H1 (cell line): ENCODE measurements at regions not wholly inside any gene's neighbourhood (a gene's known extent, or its start where the extent isn't known, plus 50 kb on each side); places are given as distances from the start of the nearest gene placed in this dataset.

Experiments used
- CTCF ChIA-PET: fragments of 300-600 bp; sonication (Branson Sonifier 250); formaldehyde crosslinking; loops from one replicate; lab custom pipeline; 2021; ENCODE audit not compliant: partially characterized antibody; lab: Charles Lee
- POLR2A ChIA-PET: fragments of 300-600 bp; sonication (Branson Sonifier 250); formaldehyde crosslinking; loops from one replicate; lab custom pipeline; 2021; ENCODE audit warnings: inconsistent platforms; ENCODE audit not compliant: partially characterized antibody; lab: Charles Lee
- DNase-seq, 2 experiments: peaks; one replicate each; pipeline versions ENCODE4 v3.0.0 to v3.0.0-alpha.2; 2010 to 2022; ENCODE audit warnings: low spot score in 2 of 2, low read depth in 1 of 2, mixed read lengths in 1 of 2
- FAIRE-seq: peaks from 2 replicates; lab custom pipeline; 2011; peaks lifted over from hg19 to GRCh38; lab: Jason Lieb, UNC
- H2AFZ ChIP-seq: 2 replicates; pipeline ENCODE4 v1.8.1; 2012; ENCODE audit warnings: low read length, inconsistent platforms
- H2AK5ac ChIP-seq: 2 replicates; pipeline ENCODE4 v1.6.1; 2013; ENCODE audit warnings: low read depth, low read length
- H2BK120ac ChIP-seq: replicated peaks from 2 replicates; pipeline ENCODE3; 2013; ENCODE audit warnings: low read depth, low read length, inconsistent platforms
- H2BK12ac ChIP-seq: 2 replicates; pipeline ENCODE4 v1.6.1; 2013; ENCODE audit warnings: low read depth, low read length
- H2BK15ac ChIP-seq: 2 replicates; pipeline ENCODE4 v1.6.1; 2013; ENCODE audit warnings: low read length
- H2BK20ac ChIP-seq: 2 replicates; pipeline ENCODE4 v1.6.1; 2013; ENCODE audit warnings: low read length
- H2BK5ac ChIP-seq: 2 replicates; pipeline ENCODE4 v1.6.1; 2013; ENCODE audit warnings: low read depth, low read length
- H3K14ac ChIP-seq: 2 replicates; pipeline ENCODE4 v1.6.1; 2013; ENCODE audit warnings: inconsistent platforms; ENCODE audit not compliant: insufficient read length
- H3K18ac ChIP-seq: 2 replicates; pipeline ENCODE4 v1.6.1; 2013; ENCODE audit warnings: low read length; ENCODE audit errors: extremely low read depth
- H3K23ac ChIP-seq: 2 replicates; pipeline ENCODE4 v1.6.1; 2013; ENCODE audit warnings: inconsistent platforms; ENCODE audit not compliant: insufficient read length
- H3K23me2 ChIP-seq: 2 replicates; pipeline ENCODE4 v1.6.1; 2013; ENCODE audit warnings: low read depth, low read length
- H3K27ac ChIP-seq: 2 replicates; pipeline ENCODE4 v1.6.1; 2011; ENCODE audit warnings: low read depth, low read length, inconsistent platforms
- H3K27me3 ChIP-seq, 4 experiments: replicated peaks in 1 of 4; 1 replicate in 1 of 4; 2 replicates in 3 of 4; pipeline versions ENCODE4 v1.6.1 to v1.8.1; 2011 to 2013; ENCODE audit warnings: low read length in 3 of 4, mild to moderate bottlenecking in 3 of 4, inconsistent platforms in 2 of 4, mixed read lengths in 2 of 4, moderate library complexity in 1 of 4; ENCODE audit not compliant: control insufficient read depth in 3 of 4, insufficient read depth in 3 of 4; ENCODE audit errors: extremely low read depth in 1 of 4
- H3K36me3 ChIP-seq, 4 experiments: 2 replicates each; pipeline versions ENCODE4 v1.6.1 to v1.8.1; 2011 to 2013; ENCODE audit warnings: mild to moderate bottlenecking in 4 of 4, low read length in 3 of 4, moderate library complexity in 2 of 4, control low read depth in 1 of 4, inconsistent platforms in 1 of 4; ENCODE audit not compliant: insufficient read depth in 4 of 4, control insufficient read depth in 2 of 4
- H3K4ac ChIP-seq: replicated peaks from 2 replicates; pipeline ENCODE3; 2013; ENCODE audit warnings: low read length, low read depth, mixed read lengths, inconsistent platforms; ENCODE audit not compliant: insufficient read length
- H3K4me1 ChIP-seq, 4 experiments: replicated peaks in 1 of 4; 1 replicate in 1 of 4; 2 replicates in 3 of 4; pipeline versions ENCODE4 v1.6.1 to v1.8.1; 2011 to 2013; ENCODE audit warnings: low read length in 3 of 4, inconsistent platforms in 2 of 4, mixed read lengths in 1 of 4; ENCODE audit not compliant: insufficient read depth in 4 of 4, control insufficient read depth in 3 of 4
- H3K4me2 ChIP-seq, 2 experiments: 2 replicates each; pipeline versions ENCODE4 v1.6.1 to v1.8.1; 2011 to 2013; ENCODE audit warnings: low read depth in 2 of 2, low read length in 2 of 2, control low read depth in 1 of 2, inconsistent platforms in 1 of 2, mild to moderate bottlenecking in 1 of 2; ENCODE audit not compliant: insufficient read depth in 1 of 2
- H3K4me3 ChIP-seq, 4 experiments: fragments of 200-600, 300-600 bp in 1 of 4; sonication (generic), shearing (Covaris generic), sonication (Bioruptor Twin) in 1 of 4; 2 replicates each; pipeline versions ENCODE4 v1.5.1 to v1.8.1; 2011 to 2016; ENCODE audit warnings: low read length in 4 of 4, low read depth in 3 of 4, control low read depth in 2 of 4, inconsistent platforms in 2 of 4, mild to moderate bottlenecking in 2 of 4, mixed read lengths in 1 of 4, moderate library complexity in 1 of 4; ENCODE audit not compliant: insufficient read depth in 2 of 4; ENCODE audit errors: extremely low read depth in 1 of 4
- H3K56ac ChIP-seq: replicated peaks from 2 replicates; pipeline ENCODE3; 2013; ENCODE audit warnings: low read depth, mild to moderate bottlenecking, mixed read lengths, low read length, inconsistent platforms; ENCODE audit not compliant: insufficient read length
- H3K79me1 ChIP-seq: 2 replicates; pipeline ENCODE4 v1.6.1; 2013; ENCODE audit warnings: low read depth, low read length, control low read depth
- H3K79me2 ChIP-seq, 2 experiments: 2 replicates each; pipeline versions ENCODE4 v1.6.1 to v1.8.1; 2012 to 2013; ENCODE audit warnings: low read length in 2 of 2, mild to moderate bottlenecking in 2 of 2, inconsistent platforms in 1 of 2; ENCODE audit not compliant: insufficient read depth in 2 of 2, control insufficient read depth in 1 of 2
- H3K9ac ChIP-seq, 4 experiments: replicated peaks in 1 of 4; 1 replicate in 1 of 4; 2 replicates in 3 of 4; pipeline versions ENCODE4 v1.6.1 to v1.8.1; 2011 to 2013; ENCODE audit warnings: low read depth in 3 of 4, low read length in 3 of 4, control low read depth in 2 of 4, mild to moderate bottlenecking in 2 of 4, moderate library complexity in 2 of 4, inconsistent platforms in 1 of 4; ENCODE audit errors: extremely low read depth in 1 of 4
- H3K9me3 ChIP-seq, 2 experiments: 2 replicates each; pipeline versions ENCODE4 v1.6.1 to v1.8.1; 2012 to 2013; ENCODE audit warnings: mild to moderate bottlenecking in 2 of 2, moderate library complexity in 2 of 2, control low read depth in 1 of 2, inconsistent platforms in 1 of 2, low read depth in 1 of 2, low read length in 1 of 2, mixed read lengths in 1 of 2; ENCODE audit not compliant: insufficient read depth in 2 of 2
- H4K20me1 ChIP-seq, 2 experiments: replicated peaks in 1 of 2; 2 replicates each; pipeline versions ENCODE3 to v1.8.1; 2011 to 2013; ENCODE audit warnings: inconsistent platforms in 2 of 2, low read length in 2 of 2, mild to moderate bottlenecking in 1 of 2; ENCODE audit not compliant: insufficient read depth in 2 of 2, control insufficient read depth in 1 of 2
- H4K5ac ChIP-seq: 2 replicates; pipeline ENCODE4 v1.6.1; 2013; ENCODE audit warnings: low read length, low read depth, mixed read lengths, inconsistent platforms; ENCODE audit not compliant: insufficient read length
- H4K8ac ChIP-seq: 2 replicates; pipeline ENCODE4 v1.8.0; 2013; ENCODE audit warnings: mild to moderate bottlenecking, moderate library complexity, low read length, inconsistent platforms; ENCODE audit not compliant: insufficient read depth; ENCODE audit errors: extremely low read depth
- H4K91ac ChIP-seq: replicated peaks from 2 replicates; pipeline ENCODE3; 2013; ENCODE audit warnings: low read length, mixed read lengths, inconsistent platforms; ENCODE audit not compliant: insufficient read length
- BACH1 ChIP-seq: IDR thresholded peaks from 2 replicates; pipeline ENCODE4 v1.6.1; 2012; ENCODE audit warnings: low read length, improper control_type of control experiment
- CEBPB ChIP-seq: IDR thresholded peaks from 2 replicates; pipeline ENCODE4 v1.6.1; 2012; ENCODE audit warnings: low read depth, low read length
- EP300 ChIP-seq, 2 experiments: IDR thresholded peaks; 1 replicate in 1 of 2; 2 replicates in 1 of 2; pipeline ENCODE4 v1.6.1; 2011 to 2012; ENCODE audit warnings: low read depth in 2 of 2, low read length in 2 of 2, mild to moderate bottlenecking in 2 of 2, borderline replicate concordance in 1 of 2, inconsistent platforms in 1 of 2, moderate library complexity in 1 of 2
- GTF2F1 ChIP-seq: IDR thresholded peaks from 2 replicates; pipeline ENCODE4 v1.6.1; 2012; ENCODE audit warnings: low read depth, low read length, improper control_type of control experiment, borderline replicate concordance
- KDM1A ChIP-seq: fragments of 200-600, 300-600 bp; sonication (generic); IDR thresholded peaks from 2 replicates; pipeline ENCODE4 v1.7.1; 2016; ENCODE audit warnings: mild to moderate bottlenecking, low read length, borderline replicate concordance
- MAX ChIP-seq: IDR thresholded peaks from 2 replicates; pipeline ENCODE4 v1.6.1; 2012; ENCODE audit warnings: inconsistent platforms
- NANOG ChIP-seq: IDR thresholded peaks from 2 replicates; pipeline ENCODE4 v1.6.1; 2011; ENCODE audit warnings: low read length, low read depth, mild to moderate bottlenecking, inconsistent platforms; ENCODE audit not compliant: insufficient read depth, poor library complexity, severe bottlenecking
- POLR2A ChIP-seq, 2 experiments: IDR thresholded peaks; 1 replicate in 1 of 2; 2 replicates in 1 of 2; pipeline ENCODE4 v1.6.1; 2011; ENCODE audit warnings: low read depth in 2 of 2, low read length in 2 of 2, mild to moderate bottlenecking in 2 of 2; ENCODE audit errors: control extremely low read depth in 1 of 2
- SIN3A ChIP-seq, 2 experiments: IDR thresholded peaks in 1 of 2; conservative IDR thresholded peaks in 1 of 2; 2 replicates each; pipeline ENCODE4 v1.6.1; 2011 to 2012; ENCODE audit warnings: low read length in 2 of 2, improper control_type of control experiment in 1 of 2, low read depth in 1 of 2, mild to moderate bottlenecking in 1 of 2
- ZNF274 ChIP-seq: IDR thresholded peaks from 2 replicates; pipeline ENCODE4 v1.7.0; 2012; ENCODE audit warnings: low read length, borderline replicate concordance; ENCODE audit errors: extremely low read depth
- WGBS, 2 experiments: shearing (Covaris generic) in 1 of 2; methylation state at CpG; one replicate each; pipeline versions ENCODE4 v1.1.6 to v1.1.7; 2013 to 2015; ENCODE audit warnings: low lambda C conversion rate in 2 of 2, mixed read lengths in 2 of 2, inconsistent platforms in 1 of 2, low coverage in 1 of 2, missing lambda C conversion rate in 1 of 2; ENCODE audit not compliant: insufficient replicate concordance in 2 of 2, insufficient coverage in 1 of 2, insufficient read length in 1 of 2; ENCODE audit errors: extremely low coverage in 1 of 2, missing lambda C conversion rate in 1 of 2; 5-methylcytosine and 5-hydroxymethylcytosine counted together
- TF ChIP-seq, protein P1 (sequence below): IDR thresholded peaks from 2 replicates; pipeline ENCODE4 v1.6.1; 2011; ENCODE audit warnings: low read length, improper control_type of control experiment

- POLR2A ChIA-PET = no interaction called here
- CTCF ChIA-PET = interaction anchor here (1.4 kb wide), 1 partner anchor 158 kb away, joined by 3 read pairs; no protein-coding TSS in a partner anchor
- H3K79me2 ChIP-seq = no peaks in the 10 kb centered on the region
- no peak overlapping the region for H2BK5ac ChIP-seq
- H3K79me1 ChIP-seq = no peaks in the 10 kb centered on the region
- H3K23ac ChIP-seq = no peak overlapping the region
- no peak overlapping the region for H4K91ac ChIP-seq
- no peaks in the 10 kb centered on the region; a peak in 1 of 7 replicates for H3K27me3 ChIP-seq
- no peak overlapping the region for H2AK5ac ChIP-seq
- H2BK12ac ChIP-seq = no peak overlapping the region
- no peaks in the 10 kb centered on the region for H4K20me1 ChIP-seq
- H4K8ac ChIP-seq = no peak overlapping the region; the same call in 1 of the 2 replicates
- no peaks in the 10 kb centered on the region for H3K23me2 ChIP-seq
- no peak overlapping the region for H3K56ac ChIP-seq
- WGBS, 2 experiments = 88% methylated on average over 10 of the region's 10 CpGs; no CpG with 5 or more reads in 1 of the 2 experiments
- H3K36me3 ChIP-seq = no peaks in the 10 kb centered on the region
- no peak overlapping the region for H2BK15ac ChIP-seq
- H2BK20ac ChIP-seq = no peak overlapping the region
- no peak overlapping the region for H3K27ac ChIP-seq
- no peak overlapping the region for H3K4me2 ChIP-seq
- no peak overlapping the region for H4K5ac ChIP-seq
- H2AFZ ChIP-seq = no peak overlapping the region
- no peak overlapping the region for H3K4me3 ChIP-seq
- no peak overlapping the region for H3K9ac ChIP-seq
- H3K4ac ChIP-seq = no peak overlapping the region
- H3K4me1 ChIP-seq = peaks cover 0 to 14% (median 3%) of the 10 kb centered on the region in 4 experiments; a peak in 3 of 7 replicates
- no peak overlapping the region; the same call in 1 of the 2 replicates for H3K18ac ChIP-seq
- DNase-seq (peak in 1 of 2 experiments; percentile 42), FAIRE-seq (no peak)
- H3K9me3 ChIP-seq = no peaks in the 10 kb centered on the region
- H2BK120ac ChIP-seq = no peak overlapping the region
- no peak overlapping the region for H3K14ac ChIP-seq
- TF ChIP-seq MAX (no peak), GTF2F1 (no peak), KDM1A (no peak), CEBPB (no peak), POLR2A (IDR thresholded peaks at IDR 0.05; ENCODE audit: control extremely low read depth in 1 of 2, low read depth in 2 of 2, low read length in 2 of 2) (no peak), NANOG (no peak), ZNF274 (no peak), BACH1 (no peak), EP300 (IDR thresholded peaks at IDR 0.05; ENCODE audit: borderline replicate concordance in 1 of 2, low read depth in 2 of 2, low read length in 2 of 2) (no peak), SIN3A (conservative IDR thresholded peaks at IDR 0.05 in 1 of 2, IDR thresholded peaks at IDR 0.05 in 1 of 2; ENCODE audit: low read depth in 1 of 2, low read length in 2 of 2) (no peak)
- TF ChIP-seq, protein P1, sequence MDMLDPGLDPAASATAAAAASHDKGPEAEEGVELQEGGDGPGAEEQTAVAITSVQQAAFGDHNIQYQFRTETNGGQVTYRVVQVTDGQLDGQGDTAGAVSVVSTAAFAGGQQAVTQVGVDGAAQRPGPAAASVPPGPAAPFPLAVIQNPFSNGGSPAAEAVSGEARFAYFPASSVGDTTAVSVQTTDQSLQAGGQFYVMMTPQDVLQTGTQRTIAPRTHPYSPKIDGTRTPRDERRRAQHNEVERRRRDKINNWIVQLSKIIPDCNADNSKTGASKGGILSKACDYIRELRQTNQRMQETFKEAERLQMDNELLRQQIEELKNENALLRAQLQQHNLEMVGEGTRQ = no peak
Measured at GRCh38 chr10:71084061-71084817, 128.1 kb upstream of the UNC5B start.
